Mesodermal cell (in vitro differentiated cells): ENCODE measurements at regions not wholly inside any gene's neighbourhood (a gene's known extent, or its start where the extent isn't known, plus 50 kb on each side); places are given as distances from the start of the nearest gene placed in this dataset.

Experiments used
- H3K27ac ChIP-seq: 2 replicates; pipeline ENCODE4 v1.7.0; 2013; ENCODE audit warnings: mild to moderate bottlenecking, low read depth, low read length, moderate library complexity; ENCODE audit not compliant: severe bottlenecking
- H3K36me3 ChIP-seq: 2 replicates; pipeline ENCODE4 v1.7.1; 2013; ENCODE audit warnings: mild to moderate bottlenecking, low read length, moderate library complexity; ENCODE audit not compliant: control insufficient read depth, insufficient read depth
- H3K4me1 ChIP-seq: one replicate; pipeline ENCODE4 v1.7.1; 2013; ENCODE audit warnings: mild to moderate bottlenecking, low read length; ENCODE audit not compliant: insufficient read depth, control insufficient read depth, poor library complexity, severe bottlenecking
- H3K4me3 ChIP-seq: 2 replicates; pipeline ENCODE4 v1.7.0; 2013; ENCODE audit warnings: low read length, control low read depth, mild to moderate bottlenecking; ENCODE audit not compliant: insufficient read depth, poor library complexity, severe bottlenecking; ENCODE audit errors: extremely low read depth
- H3K9me3 ChIP-seq: 2 replicates; pipeline ENCODE4 v1.7.1; 2013; ENCODE audit warnings: mild to moderate bottlenecking, low read length, moderate library complexity; ENCODE audit not compliant: control insufficient read depth
- WGBS, 2 experiments: methylation state at CpG; one replicate each; pipeline ENCODE4 v1.1.5; 2013; ENCODE audit warnings: missing lambda C conversion rate in 2 of 2; ENCODE audit not compliant: insufficient coverage in 2 of 2; 5-methylcytosine and 5-hydroxymethylcytosine counted together

DNA sequence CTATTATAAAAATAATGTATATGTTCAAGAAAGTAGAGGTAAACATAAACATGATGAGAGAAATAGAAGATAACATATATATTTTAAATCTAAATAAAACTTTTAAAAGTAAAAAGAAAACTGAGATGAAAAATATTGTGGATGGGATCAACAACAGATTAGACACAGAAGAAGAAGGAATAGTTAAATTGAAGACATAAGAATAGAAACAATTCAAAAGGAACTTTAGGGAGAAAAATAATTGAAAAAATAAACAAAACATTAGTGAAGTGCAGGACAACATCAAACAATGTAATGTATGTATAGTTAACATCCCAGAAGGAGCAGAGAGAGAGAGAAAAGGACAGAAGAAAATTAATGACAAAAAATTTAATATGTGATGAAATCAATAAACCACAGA is 228.1 kb upstream of the TNRC6C start:
- Histone ChIP-seq H3K27ac (no peak overlapping the region), H3K36me3 (no peaks in the 10 kb centered on the region), H3K9me3 (peaks cover 18% of the 10 kb centered on the region), H3K4me3 (no peak overlapping the region), H3K4me1 (peaks cover 13% of the 10 kb centered on the region)

DNA sequence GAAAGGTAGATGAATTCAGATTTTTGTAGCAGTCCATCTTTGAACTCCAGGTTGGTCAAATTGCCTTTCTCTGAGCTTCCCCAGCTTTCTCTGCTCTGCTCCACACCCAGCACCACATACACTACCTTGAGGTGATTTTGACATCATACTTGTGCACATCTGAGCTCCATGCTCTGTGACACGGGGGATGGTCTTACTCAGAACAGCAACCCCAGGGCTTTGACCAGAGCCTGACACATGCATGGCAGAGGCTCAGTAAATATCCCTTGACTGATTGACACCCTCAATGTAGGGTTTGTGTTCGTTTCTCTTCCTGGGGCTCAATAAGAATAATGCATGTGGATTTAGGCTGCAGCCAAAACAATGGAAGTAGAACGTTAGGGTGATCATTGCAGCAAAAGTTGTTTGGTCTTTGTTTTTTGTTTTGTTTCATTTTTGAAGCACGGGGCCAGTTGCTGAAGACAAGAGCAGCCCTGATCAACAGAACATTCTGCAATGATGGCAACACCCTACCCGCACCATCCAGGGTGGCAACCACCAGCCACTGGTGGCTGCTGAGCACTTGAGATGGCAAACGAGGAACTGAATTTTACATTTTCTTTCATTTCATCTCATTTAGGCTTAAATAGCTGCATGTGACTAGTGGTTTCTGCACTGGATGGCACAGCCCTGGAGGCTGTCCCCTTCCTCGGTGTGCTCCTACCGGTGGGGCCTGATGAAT is 224.8 kb upstream of the TNRC6C start:
- H3K9me3 ChIP-seq: peaks cover 18% of the 10 kb centered on the region
- no peak overlapping the region for H3K4me3 ChIP-seq
- no peak overlapping the region for H3K27ac ChIP-seq
- peaks cover 16% of the 10 kb centered on the region for H3K4me1 ChIP-seq
- no peaks in the 10 kb centered on the region for H3K36me3 ChIP-seq
- 93 to 94% methylated on average over 6 of the region's 8 CpGs for WGBS, 2 experiments

DNA sequence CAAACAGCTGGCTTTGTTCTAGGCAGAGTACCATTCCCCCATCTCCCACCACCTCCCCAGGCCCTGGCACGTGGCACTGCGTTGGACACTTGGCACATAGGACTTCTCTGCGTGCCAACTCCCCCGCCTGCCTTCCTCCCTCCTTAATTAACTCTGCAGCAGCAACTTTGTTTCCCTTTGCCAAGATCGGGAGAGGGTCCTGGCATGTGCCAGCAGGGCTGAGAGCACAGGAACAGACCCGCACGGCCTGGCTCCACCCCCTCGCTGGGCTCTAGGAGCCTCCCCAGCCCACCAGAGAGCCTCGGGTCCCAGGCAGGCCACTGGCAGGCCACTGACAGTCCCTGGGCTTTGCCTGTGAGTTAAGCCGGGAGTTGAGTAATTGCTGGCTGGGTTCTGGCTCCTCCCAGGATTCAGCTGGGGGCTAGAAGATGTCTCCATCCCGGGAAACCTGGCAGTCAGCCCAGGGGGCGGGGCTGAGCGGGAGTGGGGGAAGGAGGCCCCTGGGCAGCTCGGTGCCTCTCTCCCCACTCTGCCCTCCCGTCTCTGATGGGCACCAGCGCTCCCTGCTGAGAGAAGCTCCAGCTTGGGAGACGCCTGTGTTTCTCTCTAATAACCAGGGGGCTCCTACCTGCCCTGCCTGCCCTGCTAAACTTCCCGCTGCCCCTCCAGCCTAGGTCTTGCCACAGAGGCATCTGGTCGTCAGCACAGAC is 224.0 kb upstream of the TNRC6C start:
- H3K4me3 ChIP-seq: no peak overlapping the region
- no peak overlapping the region for H3K27ac ChIP-seq
- 34 to 49% methylated on average over 13 to 18 of the region's 19 CpGs for WGBS, 2 experiments
- no peaks in the 10 kb centered on the region for H3K36me3 ChIP-seq
- peaks cover 18% of the 10 kb centered on the region for H3K9me3 ChIP-seq
- H3K4me1 ChIP-seq: peaks cover 16% of the 10 kb centered on the region

DNA sequence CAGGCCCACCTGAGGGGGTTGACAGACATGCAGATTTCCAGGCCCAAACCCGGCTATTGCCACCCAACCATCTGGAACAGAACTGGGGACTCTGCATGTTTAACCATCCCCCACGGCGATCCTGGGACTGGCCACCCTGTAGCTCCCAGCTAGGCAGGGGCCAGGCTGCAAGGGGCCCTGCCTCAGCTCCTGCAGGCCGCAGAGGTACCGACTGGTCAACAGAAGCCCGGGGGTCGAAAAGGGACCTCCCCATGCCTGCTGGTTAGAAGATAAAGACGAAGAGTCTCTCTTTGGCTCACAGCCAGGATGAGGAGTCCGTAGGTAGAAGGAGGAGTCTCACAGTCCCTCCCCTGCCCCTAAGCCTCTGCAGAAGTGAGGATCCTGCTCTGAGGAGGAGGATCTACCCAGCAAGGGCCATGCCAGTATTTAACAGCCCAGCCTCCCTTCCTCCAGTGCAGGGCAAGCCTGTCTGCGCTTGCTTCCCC is 223.4 kb upstream of the TNRC6C start:
- 39 to 42% methylated on average over 7 to 8 of the region's 10 CpGs for WGBS, 2 experiments
- H3K9me3 ChIP-seq: peaks cover 18% of the 10 kb centered on the region
- no peak overlapping the region for H3K27ac ChIP-seq
- no peak overlapping the region for H3K4me3 ChIP-seq
- H3K36me3 ChIP-seq: no peaks in the 10 kb centered on the region
- H3K4me1 ChIP-seq: peaks cover 16% of the 10 kb centered on the region

DNA sequence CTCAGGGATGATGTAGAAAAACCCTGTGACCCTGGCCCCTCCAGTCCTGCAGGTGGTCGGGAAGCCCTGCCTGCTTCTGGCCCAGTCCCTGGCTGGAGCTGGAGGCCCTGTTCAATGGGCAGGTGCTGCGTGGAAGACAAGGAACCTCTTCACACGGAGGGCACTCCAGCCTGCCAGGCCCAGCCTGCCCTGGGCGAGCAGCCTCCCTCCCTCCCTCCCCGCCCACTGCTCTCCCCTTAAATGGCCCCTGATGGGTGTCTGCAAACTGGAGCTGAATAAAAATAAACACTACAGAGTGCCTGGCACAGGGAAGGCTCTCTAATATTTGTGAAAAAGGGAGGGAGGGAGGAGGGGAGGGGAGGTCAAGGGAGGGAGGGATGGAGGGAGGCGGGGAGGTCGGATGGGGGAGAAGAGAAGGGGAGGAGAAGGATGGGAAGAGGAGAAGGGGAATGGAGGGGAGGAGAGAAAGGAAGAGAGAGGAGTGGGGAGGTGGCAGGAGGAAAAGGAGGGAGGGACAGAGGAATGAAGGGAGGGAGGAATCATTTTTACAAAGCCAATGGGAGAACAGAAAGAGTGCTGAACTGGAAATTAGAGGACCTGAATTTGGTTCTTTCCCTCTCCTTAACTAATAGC is 222.8 kb upstream of the TNRC6C start:
- WGBS, 2 experiments: 30 to 33% methylated on average over 3 to 6 of the region's 7 CpGs

DNA sequence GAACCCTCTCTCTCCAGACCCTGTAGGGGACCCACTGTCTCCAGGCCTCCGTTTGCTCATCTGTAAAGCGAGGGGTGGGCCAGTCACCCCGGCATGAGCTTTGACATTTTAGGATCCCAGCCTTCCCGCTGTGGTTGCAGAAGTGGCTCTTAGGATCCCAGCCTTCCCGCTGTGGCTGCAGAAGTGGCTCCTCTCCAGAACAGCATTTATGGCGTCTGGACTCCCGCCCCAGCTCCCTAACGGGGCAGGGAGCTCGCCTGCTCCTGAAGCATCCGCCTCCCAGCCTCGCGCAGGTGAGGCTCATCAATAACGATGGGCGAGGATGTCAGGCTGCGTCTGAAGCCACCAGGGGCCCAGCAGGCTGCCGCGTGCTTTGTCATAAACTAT is 222.3 kb upstream of the TNRC6C start:
- H3K27ac ChIP-seq: no peak overlapping the region
- WGBS, 2 experiments: 22 to 42% methylated on average over 15 to 17 of the region's 17 CpGs
- no peak overlapping the region for H3K4me3 ChIP-seq
- no peaks in the 10 kb centered on the region for H3K36me3 ChIP-seq
- peaks cover 16% of the 10 kb centered on the region for H3K4me1 ChIP-seq
- H3K9me3 ChIP-seq: peaks cover 23% of the 10 kb centered on the region

More for the DNA sequence above, 222.8 kb upstream of the TNRC6C start:
- Histone ChIP-seq H3K9me3 (peaks cover 23% of the 10 kb centered on the region), H3K36me3 (no peaks in the 10 kb centered on the region), H3K4me1 (peaks cover 16% of the 10 kb centered on the region), H3K27ac (no peak overlapping the region), H3K4me3 (no peak overlapping the region)

DNA sequence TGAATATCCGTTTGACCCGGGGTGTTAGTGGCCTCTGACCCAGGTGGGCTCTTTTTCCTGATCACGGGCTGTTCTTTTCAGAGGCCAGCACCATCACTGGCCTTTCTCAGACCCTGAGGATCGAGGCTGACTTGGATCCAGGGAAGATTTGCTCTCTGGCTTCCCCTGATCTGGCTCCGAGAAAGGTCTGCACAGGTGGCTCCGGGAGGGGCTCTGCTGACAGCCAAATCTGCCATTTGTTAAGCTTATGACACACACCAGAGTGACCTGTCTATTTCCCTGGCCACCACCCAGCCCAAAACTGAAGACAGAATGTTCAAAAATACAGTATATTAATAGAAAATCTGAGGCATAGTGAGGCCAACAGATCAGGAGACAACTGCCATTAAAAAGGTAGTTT is 221.8 kb upstream of the TNRC6C start:
- peaks cover 16% of the 10 kb centered on the region for H3K4me1 ChIP-seq
- H3K27ac ChIP-seq: no peak overlapping the region
- H3K9me3 ChIP-seq: peaks cover 22% of the 10 kb centered on the region
- H3K36me3 ChIP-seq: no peaks in the 10 kb centered on the region
- H3K4me3 ChIP-seq: no peak overlapping the region
- 64 to 66% methylated on average over 6 of the region's 6 CpGs for WGBS, 2 experiments

DNA sequence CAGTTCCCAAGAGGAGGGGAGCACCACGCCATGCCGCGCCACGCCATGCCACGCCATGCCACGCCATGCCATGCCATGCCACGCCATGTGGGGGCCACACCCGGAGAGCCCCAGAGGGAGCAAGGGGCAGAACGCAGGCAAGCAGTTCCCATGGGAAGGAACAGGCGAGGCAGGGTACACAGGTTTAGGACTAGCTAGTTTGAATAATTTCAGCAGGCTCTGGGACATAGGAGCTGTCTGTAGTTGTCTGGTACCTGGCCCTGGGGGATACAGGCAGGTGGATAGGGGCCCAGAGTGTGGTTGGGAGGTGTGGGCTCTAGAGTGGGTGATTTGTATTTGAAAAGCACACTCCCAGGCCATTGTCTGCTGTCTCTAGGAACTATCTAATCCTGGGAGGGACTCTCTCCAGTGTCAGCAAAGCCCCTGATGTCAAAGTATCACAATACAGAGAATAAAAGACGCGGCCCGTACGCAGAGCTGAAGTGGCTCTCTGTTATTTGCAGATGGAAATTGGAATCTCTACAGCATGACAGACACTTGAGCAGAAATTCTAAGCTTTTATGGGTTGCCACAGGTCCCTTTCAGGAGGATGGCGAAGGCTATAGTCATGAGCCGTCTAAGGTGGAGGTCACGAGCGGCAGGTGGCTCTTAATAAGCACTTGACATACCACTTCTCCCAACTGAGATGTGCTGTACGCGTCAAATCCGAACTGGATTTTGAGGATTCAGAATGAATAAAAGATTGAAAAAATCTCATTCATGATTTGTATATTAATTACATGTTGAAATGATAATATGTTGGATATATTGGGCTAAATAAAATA is 220.8 kb upstream of the TNRC6C start:
- Histone ChIP-seq H3K27ac (no peak overlapping the region), H3K4me1 (peaks cover 16% of the 10 kb centered on the region), H3K36me3 (no peaks in the 10 kb centered on the region), H3K9me3 (peaks cover 15% of the 10 kb centered on the region), H3K4me3 (no peak overlapping the region)
- WGBS, 2 experiments: 93 to 99% methylated on average over 14 to 18 of the region's 21 CpGs

DNA sequence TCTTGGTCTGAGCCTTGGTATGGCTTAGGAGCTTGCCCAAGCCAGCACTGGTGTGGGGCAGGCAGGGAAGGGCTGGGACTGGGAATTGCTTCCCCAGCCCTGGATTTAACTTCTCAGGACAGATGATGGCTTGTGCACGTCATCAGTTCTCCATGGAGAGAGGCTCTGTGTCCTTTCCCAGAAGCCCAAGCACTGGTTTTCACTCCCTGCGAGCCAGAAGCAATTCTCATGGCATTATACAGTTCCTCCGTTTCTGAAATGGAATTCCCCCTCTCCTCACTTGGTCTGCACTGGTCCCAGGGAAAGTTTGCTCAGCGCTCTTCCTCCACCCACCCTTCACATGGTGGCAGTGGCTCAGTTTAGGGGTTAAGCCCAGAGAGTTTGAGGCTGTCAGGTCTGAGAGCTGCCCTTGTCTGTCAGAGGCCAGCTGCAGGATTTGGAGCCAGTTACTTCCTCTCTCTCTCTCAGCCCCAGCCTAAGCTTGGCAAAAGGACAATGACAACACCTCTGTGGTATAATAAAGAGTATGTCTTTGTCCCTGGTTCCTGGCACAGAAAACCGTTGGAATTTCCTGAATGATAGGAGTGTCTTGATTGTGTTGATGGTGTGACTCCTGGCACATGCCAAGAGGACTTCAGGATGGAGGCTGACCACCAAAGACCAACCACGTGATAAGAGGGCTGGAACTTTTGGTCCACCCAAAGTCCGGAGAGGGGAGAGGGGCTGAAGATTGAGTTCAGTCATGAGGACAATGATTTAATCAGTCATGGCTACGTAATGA is 219.6 kb upstream of the TNRC6C start:
- no peak overlapping the region for H3K27ac ChIP-seq
- H3K9me3 ChIP-seq: peaks cover 6% of the 10 kb centered on the region
- 71 to 86% methylated on average over 5 to 8 of the region's 8 CpGs for WGBS, 2 experiments
- no peak overlapping the region for H3K4me3 ChIP-seq
- H3K36me3 ChIP-seq: no peaks in the 10 kb centered on the region
- H3K4me1 ChIP-seq: peaks cover 16% of the 10 kb centered on the region

DNA sequence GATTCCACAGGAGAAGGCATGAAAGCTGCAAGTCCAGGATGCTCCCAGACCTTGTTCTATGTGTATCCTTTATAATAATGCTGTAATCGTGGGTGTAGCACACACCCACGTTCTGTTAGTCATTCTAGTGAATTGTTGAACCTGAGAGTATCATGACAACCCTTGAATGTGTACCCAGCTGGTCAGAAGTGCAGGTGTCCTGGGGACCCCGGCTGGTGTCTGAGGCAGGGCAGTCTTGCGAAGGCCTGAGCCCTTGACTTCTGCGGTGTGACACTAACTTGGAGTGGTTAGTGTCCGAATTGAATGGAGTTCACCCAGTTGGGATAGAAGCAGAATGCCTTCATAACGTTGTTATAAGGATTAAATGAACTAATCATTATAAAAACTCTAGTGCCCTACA is 218.0 kb upstream of the TNRC6C start:
- no peaks in the 10 kb centered on the region for H3K36me3 ChIP-seq
- 82 to 94% methylated on average over 4 to 5 of the region's 7 CpGs for WGBS, 2 experiments
- H3K4me3 ChIP-seq: no peak overlapping the region
- peaks cover 2% of the 10 kb centered on the region for H3K4me1 ChIP-seq
- H3K9me3 ChIP-seq: peaks cover 6% of the 10 kb centered on the region
- no peak overlapping the region for H3K27ac ChIP-seq
